Mucosa of descending colon (tissue), 3 donors: ENCODE measurements at regions not wholly inside any gene's neighbourhood (a gene's known extent, or its start where the extent isn't known, plus 50 kb on each side); places are given as distances from the start of the nearest gene placed in this dataset.

Experiments
- ATAC-seq: fragments of 200-7000 bp; cut with Tn5 transposase; one replicate; pipeline ENCODE4 v1.9.1; 2020; ENCODE audit warnings: mild to moderate bottlenecking, moderate library complexity
- DNase-seq, 3 donors: peaks; one replicate each; pipeline ENCODE4 v3.0.0-alpha.2; 2020
- H3K36me3 ChIP-seq: fragments of 200-600 bp; one replicate; pipeline ENCODE4 v1.8.0; 2021; ENCODE audit warnings: low read depth, mild to moderate bottlenecking
- H3K4me1 ChIP-seq: fragments of 200-600 bp; one replicate; pipeline ENCODE4 v1.8.0; 2021; ENCODE audit warnings: low read depth, mild to moderate bottlenecking
- H3K4me3 ChIP-seq: fragments of 200-600 bp; one replicate; pipeline ENCODE4 v1.8.0; 2021; ENCODE audit warnings: mild to moderate bottlenecking
- H3K9me3 ChIP-seq: fragments of 200-600 bp; one replicate; pipeline ENCODE4 v1.8.0; 2021; ENCODE audit warnings: mild to moderate bottlenecking
- intact Hi-C, 2 donors: fragments of 100-400 bp; cut with DNase I in 1 of 2; cut with micrococcal nuclease in 1 of 2; formaldehyde crosslinking; loops; one replicate each; pipeline versions ENCODE4 v1.11.0 to v1.11.1; 2022; cut with DNase I, micrococcal nuclease
- TF ChIP-seq, protein P1 (sequence below): fragments of 200-600 bp; IDR thresholded peaks from one replicate; pipeline ENCODE4 v1.8.0; 2022; ENCODE audit warnings: antibody characterized with exemption, mild to moderate bottlenecking
- donor health status: DM: no; HTN: no; CAD: no; lungs with moderate emphysema.
- donor health status: DM: no; HTN: no; CAD: no.
- donor health status: DM: no; HTN: yes; CAD: no.

DNA sequence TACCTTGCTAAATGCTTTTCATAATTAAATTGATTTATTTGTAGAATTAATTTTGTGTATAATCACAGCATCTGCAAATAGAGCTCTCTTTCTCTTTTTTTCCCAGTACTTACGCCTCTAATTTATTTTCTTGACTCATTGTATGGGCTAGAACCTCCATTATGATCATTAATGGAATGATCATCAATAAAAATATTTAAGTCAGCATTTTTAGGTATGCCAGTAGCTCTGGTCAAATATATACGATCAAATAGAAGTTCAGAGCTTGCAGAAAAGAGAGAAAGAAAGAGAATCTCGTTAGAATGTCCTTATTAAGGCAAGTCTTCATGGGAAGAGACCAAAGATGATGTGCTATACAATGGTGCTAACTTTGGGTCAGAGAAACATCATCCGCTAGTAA is 202.6 kb downstream of the TLR4 start:
- Histone ChIP-seq H3K4me3 (no peak overlapping the region), H3K4me1 (no peaks in the 10 kb centered on the region), H3K36me3 (no peaks in the 10 kb centered on the region), H3K9me3 (peaks cover 3% of the 10 kb centered on the region)
- TF ChIP-seq, protein P1, sequence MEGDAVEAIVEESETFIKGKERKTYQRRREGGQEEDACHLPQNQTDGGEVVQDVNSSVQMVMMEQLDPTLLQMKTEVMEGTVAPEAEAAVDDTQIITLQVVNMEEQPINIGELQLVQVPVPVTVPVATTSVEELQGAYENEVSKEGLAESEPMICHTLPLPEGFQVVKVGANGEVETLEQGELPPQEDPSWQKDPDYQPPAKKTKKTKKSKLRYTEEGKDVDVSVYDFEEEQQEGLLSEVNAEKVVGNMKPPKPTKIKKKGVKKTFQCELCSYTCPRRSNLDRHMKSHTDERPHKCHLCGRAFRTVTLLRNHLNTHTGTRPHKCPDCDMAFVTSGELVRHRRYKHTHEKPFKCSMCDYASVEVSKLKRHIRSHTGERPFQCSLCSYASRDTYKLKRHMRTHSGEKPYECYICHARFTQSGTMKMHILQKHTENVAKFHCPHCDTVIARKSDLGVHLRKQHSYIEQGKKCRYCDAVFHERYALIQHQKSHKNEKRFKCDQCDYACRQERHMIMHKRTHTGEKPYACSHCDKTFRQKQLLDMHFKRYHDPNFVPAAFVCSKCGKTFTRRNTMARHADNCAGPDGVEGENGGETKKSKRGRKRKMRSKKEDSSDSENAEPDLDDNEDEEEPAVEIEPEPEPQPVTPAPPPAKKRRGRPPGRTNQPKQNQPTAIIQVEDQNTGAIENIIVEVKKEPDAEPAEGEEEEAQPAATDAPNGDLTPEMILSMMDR: no peak
- DNase-seq (no peak), ATAC-seq (no peak)
- intact Hi-C loops: no loop called here

DNA sequence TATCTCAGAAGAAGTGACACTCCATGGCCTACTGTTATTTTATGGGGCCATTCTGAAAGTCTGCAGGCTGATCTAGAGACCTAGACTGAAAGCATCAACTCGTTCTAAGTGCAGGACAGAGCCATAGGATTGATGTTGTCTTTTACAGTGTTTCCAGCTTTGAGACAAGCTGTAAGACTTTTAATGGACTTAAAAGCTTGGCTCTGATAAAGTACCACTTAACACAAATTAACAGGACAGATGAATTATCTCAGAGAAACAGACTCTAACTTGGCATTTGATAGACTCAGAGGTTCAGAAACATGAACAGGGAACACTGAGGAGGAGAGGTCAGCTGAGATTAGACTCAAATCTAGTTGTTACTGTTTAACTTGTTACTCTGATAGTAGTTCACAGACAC is 203.2 kb downstream of the TLR4 start:
- TF ChIP-seq, protein P1: no peak
- H3K4me3 ChIP-seq: no peak overlapping the region
- H3K36me3 ChIP-seq: no peaks in the 10 kb centered on the region
- H3K4me1 ChIP-seq: no peaks in the 10 kb centered on the region
- ATAC-seq: no peak
- no peak for DNase-seq
- peaks cover 3% of the 10 kb centered on the region for H3K9me3 ChIP-seq
- intact Hi-C loops: no loop called here

DNA sequence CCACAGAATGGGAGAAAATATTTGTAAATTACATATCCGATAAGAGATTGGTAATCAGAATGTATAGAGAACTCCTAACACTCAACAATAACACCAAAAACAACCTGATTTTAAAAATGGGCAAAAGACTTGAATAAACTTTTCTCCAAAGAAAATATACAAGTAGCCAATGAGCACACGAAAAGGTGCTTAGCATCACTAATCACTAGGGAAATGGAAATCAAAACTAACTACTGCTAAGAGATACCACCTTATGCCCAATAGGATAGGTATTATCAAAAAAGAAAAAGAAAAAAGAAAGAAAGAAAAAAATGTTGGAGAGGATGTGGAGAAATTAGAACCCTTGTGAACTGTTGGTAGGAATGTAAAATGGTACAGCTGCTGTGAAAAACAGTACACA is 212.1 kb downstream of the TLR4 start:
- H3K4me1 ChIP-seq: no peaks in the 10 kb centered on the region
- TF ChIP-seq, protein P1: no peak
- no peak for ATAC-seq

DNA sequence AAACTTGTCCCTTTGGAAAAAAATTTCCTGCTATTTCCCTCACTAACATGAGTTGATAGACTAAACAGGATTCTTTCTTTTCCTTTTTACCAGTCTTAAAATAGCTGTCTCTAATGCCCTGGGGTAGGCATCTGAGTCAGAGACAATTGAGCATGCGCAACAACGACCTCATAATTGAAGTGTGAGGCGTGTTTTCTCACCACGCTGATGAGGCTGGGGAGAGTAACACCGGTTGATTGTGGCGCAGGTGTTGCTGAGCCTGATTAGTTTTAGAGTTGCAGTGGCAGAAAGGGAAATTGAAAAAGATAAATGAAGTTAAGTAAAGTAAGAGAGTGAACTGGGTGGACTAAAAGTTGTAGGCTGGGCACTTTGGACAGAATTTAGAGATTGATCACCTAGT is 213.7 kb downstream of the TLR4 start:
- Histone ChIP-seq H3K9me3 (no peaks in the 10 kb centered on the region), H3K4me1 (no peaks in the 10 kb centered on the region), H3K4me3 (no peak overlapping the region), H3K36me3 (no peaks in the 10 kb centered on the region)
- DNase-seq: no peak
- no peak for ATAC-seq
- intact Hi-C loops: no loop called here
- TF ChIP-seq, protein P1: no peak

More for the DNA sequence above, 212.1 kb downstream of the TLR4 start:
- intact Hi-C loops: no loop called here
- Histone ChIP-seq H3K9me3 (peaks cover 2% of the 10 kb centered on the region), H3K36me3 (no peaks in the 10 kb centered on the region), H3K4me3 (no peak overlapping the region)
- no peak for DNase-seq

DNA sequence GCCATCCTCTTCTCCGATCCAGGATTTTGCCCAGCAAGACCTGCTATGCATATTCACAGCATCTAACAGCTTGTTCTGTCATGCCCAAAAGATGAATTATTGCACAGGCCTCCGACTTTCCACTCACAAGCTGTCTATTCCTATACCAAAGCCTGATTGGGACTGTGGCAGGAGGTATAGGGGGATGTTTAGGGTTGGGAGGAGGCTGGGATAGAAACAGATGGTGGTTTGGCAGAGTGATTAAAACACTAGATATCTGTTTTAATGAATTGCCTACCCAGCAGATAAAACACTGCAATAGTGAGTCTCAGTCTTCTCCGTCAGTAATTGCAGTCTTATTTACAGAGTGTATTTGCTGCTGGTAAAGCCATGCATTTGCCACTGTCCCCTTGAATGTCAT is 215.3 kb downstream of the TLR4 start:
- intact Hi-C loops: no loop called here
- no peaks in the 10 kb centered on the region for H3K4me1 ChIP-seq
- ATAC-seq (no peak), DNase-seq (no peak)
- no peaks in the 10 kb centered on the region for H3K9me3 ChIP-seq
- TF ChIP-seq, protein P1: no peak
- no peak overlapping the region for H3K4me3 ChIP-seq
- no peaks in the 10 kb centered on the region for H3K36me3 ChIP-seq

DNA sequence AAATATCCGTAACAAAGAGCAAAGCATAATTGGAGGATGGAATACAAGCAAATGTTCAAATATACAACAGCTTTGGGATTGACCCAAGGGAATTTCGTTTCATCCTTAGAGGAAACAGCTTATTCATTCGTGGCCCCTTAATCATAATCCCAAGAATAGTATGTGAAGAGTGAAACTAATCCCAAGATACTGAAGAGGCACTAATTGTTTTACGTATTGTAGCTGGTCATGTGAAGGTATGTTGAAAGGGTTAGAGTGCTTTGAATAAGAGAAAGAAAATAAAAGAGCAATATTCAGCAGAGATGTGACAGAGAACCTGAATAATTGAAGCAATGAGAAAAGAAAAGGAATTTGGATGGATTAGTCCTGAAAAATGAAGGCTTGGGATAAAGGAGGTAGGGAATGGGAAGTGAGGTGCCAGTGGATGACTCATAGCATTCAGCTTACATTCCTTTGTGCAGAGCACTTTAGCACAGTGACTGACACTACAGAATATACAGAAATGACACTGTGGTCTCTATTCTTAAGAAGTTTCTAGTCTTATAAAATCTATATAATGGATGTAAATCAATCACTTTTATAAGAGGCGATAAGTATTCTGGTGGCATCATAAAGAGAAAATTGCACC is 221.9 kb downstream of the TLR4 start:
- intact Hi-C loops: no loop called here
- Histone ChIP-seq H3K36me3 (no peaks in the 10 kb centered on the region), H3K4me1 (no peaks in the 10 kb centered on the region), H3K9me3 (no peaks in the 10 kb centered on the region), H3K4me3 (no peak overlapping the region)
- TF ChIP-seq, protein P1: no peak
- no peak for ATAC-seq
- DNase-seq: no peak
